HG02852 (cell line): ENCODE measurements at regions not wholly inside any gene's neighbourhood (a gene's known extent, or its start where the extent isn't known, plus 50 kb on each side); places are given as distances from the start of the nearest gene placed in this dataset.

Experiments
- ATAC-seq: cut with Tn5 transposase; IDR thresholded peaks from one replicate; pipeline ENCODE4 v1.9.1; 2021; ENCODE audit warnings: mild to moderate bottlenecking, moderate library complexity; ENCODE audit not compliant: unreplicated experiment

DNA sequence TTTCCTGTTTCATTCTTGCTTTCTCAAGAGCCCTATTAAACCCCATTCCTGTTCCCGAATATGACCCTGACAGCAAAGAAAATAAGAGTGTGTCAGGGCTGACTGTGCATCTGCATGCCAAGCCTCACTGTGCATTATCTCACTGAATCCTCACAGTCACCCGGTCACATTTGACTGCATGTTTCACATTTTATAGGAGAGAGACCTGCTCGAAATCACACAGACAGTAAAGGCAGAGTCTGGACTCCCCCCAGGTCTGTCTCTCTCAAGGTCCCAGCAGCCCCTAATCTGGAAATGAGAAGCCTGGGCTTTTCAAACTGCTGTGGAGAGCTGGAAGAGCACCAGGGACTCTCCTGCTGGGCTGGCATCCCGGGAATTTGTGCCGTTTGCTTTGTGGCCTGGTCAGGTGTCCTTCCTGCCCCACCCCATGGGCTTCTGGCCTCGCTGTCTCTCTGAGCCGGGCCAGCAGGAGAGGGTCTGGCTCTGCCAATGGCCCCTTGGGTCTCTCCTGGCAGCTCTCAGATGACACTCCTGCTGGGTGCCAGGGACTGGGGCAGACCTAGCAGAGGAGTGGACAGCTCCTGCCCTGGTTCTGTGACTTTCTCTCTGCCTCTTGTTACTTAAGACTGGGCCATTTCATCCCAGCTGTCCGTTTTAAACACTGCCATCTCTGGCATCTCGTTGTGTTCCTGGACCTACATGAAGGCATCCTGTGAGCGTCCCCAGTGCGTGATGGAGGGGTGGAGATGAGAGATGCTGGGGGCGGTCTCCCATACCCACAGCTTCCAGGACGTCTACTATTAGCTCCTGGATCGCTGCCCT, 173.6 kb downstream of the ARHGAP12 start:
- no peak for ATAC-seq

DNA sequence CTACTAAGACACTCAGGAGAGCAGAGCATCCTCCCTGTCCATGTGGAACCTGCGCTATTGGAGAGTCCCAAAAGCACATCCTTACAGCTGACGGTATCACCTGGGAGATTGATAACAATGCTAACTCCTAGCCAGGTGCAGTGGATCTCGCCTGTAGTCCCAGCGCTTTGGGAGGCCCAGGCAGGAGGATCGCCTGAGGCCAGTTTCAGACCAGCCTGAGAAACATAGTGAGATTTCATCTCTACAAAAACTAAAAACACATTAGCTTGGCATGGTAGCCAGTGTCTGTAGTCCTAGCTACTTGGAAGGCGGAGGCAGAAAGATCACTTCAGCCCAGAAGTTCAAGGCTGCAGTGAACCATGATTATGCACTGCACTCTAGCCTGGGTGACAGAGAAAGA, 174.9 kb downstream of the ARHGAP12 start:
- no peak for ATAC-seq

- no peak for ATAC-seq
These were observed 176.5 kb downstream of the ARHGAP12 start for GRCh38 chr10:31752170-31752569.

- ATAC-seq: no peak
These were observed 176.9 kb downstream of the ARHGAP12 start for GRCh38 chr10:31751738-31752080.

- ATAC-seq: no peak
These were observed 177.4 kb downstream of the ARHGAP12 start for GRCh38 chr10:31751051-31751737.

DNA sequence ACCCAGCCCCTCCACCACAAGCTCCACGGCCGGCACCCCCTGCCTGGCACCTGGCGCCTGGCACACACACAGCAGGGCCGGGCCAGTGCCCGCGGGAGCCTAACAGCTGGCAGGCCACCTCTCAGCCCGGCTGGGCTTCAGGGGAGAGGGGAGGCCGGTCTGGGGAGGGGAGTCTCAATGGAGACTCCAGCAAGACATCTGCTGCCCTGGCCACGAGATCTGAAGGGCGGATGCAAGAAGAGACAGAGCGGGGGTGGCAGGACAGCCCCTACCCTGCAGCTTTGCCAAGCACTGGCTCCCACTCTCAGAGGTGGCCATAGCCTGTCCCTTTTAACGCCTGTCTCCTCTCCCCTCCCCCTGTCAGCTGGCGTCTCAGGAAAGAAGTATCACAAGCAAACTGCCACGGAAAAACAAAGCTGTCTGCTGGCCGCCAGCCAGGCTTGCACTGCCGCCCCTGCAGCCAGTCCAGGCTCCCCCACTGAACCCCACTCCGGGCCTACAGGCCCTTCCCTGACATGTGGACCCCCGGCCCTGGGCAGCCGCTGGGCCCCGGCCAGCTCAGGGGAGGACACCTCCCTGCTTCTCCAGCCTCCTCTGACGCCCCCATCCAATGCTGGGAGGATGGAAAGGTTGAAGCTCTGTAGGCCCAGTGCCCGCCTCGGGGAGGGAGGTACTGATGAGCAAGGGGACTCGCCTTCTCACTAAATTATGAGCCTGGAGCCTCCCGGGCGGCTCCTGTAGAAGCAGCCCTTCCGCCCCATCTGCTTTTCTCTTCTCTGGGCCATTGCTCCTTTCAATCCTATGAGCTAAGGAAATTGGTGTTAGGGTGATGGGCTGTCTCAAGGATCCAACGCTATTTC, 178.4 kb downstream of the ARHGAP12 start:
- ATAC-seq: no peak

- ATAC-seq: no peak
These were observed 179.3 kb downstream of the ARHGAP12 start for GRCh38 chr10:31749301-31749700.

- ATAC-seq: peak; percentile 50
These were observed 182.8 kb downstream of the ARHGAP12 start for GRCh38 chr10:31745612-31746376.

- ATAC-seq: no peak
These were observed 184.6 kb downstream of the ARHGAP12 start for GRCh38 chr10:31744025-31744424.

DNA sequence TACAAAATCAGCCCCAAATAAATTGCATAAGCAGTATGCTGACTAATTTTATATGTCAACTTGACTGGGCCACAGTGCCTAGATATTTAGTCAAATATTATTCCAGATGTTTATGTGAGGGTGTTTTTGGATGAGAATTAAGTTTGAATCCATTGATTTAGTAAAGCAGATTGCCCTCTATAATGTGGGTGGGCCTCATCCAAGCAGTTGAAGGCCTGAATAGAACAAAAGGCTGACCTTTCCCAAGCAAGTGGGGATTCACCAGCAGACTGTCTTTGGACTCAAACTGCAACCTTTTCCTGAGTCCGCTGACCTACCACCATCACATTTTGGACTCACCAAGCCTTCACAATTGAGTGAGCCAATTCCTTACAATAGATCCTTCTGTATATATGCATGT, 186.4 kb downstream of the ARHGAP12 start:
- no peak for ATAC-seq

DNA sequence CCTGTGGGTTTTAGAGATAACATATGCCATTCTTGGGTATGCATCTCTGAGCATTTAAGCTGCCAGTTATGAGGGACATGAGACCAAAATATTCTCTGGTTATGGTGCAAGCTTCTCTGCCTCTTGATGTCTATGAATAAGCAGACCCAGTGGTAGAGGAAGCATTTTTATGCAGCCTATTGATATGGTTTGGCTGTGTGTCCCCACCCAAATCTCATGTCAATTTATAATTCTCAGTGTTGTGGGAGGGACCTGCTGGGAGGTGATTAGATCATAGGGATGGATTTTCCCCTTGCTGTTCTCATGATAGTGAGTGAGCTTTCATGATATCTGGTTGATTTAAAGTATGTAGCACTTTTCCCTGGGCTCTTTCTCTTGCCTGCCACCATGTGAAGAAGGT, 187.2 kb downstream of the ARHGAP12 start:
- ATAC-seq: no peak

DNA sequence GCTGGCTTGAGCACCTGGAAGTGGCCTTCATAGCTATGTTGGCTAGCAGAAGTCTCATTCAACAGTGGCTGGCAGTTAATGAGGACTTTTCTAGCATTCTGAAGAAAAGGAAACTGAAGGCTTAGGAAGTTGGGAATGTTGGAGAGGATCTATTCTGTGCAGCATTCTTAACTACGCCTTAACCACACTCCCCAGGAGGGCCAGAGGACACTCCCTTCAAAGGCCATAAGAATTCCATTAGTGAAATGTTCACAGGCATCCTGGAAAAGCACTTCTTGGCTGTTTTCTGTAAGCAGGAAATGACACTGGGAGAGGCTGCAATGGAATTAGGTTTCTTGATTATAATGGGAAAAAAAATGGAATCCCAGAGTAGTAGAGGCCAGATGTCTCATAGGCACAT, 188.9 kb downstream of the ARHGAP12 start:
- ATAC-seq: no peak

DNA sequence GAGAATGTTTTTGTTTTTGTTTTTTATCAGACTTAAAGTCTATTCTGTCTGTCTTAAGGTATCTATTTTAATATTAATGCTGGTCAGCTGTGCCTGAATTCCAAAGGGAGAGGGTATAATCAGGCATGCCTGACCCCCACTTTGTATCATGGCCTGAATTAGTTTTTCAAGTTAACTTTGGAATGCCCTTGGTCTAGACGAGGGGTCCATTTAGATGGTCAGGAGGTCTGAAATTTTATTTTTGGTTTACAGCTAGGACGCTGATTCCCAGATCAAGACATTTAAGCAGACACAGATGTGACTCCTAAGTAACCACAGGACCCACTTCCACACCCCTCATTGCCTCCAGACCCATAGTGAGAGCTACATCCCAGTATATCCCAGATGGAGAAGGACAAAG, 189.5 kb downstream of the ARHGAP12 start:
- no peak for ATAC-seq

GRCh38 chr10:31731711-31732110, 196.9 kb downstream of the ARHGAP12 start:
- no peak for ATAC-seq

- ATAC-seq: no peak
These were observed 197.9 kb downstream of the ARHGAP12 start for GRCh38 chr10:31730776-31731175.

DNA sequence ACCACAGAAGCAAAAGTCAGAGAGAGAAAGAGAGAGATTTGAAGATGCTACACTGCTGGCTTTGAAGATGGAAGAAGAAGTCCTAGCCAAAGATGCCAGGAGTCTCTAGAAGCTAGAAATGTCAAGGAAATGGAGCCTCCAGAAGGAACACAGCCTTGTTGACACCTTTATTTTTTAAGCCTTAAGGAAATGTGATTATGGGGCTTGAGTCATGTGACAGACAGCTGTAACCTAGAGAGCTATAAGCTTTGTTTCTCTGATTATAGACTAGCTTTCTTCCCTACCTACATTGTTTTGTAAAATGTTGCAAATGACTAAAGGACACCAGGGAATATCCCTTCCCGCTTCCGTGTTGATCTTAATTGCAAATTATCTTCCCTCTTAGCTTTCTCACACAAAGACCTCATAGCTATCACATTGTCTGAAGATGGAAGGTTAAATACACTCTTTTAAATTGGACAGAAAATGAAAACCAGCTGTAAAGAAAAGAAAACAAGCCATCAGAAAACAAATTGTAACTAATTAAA, 199.9 kb downstream of the ARHGAP12 start:
- no peak for ATAC-seq

DNA sequence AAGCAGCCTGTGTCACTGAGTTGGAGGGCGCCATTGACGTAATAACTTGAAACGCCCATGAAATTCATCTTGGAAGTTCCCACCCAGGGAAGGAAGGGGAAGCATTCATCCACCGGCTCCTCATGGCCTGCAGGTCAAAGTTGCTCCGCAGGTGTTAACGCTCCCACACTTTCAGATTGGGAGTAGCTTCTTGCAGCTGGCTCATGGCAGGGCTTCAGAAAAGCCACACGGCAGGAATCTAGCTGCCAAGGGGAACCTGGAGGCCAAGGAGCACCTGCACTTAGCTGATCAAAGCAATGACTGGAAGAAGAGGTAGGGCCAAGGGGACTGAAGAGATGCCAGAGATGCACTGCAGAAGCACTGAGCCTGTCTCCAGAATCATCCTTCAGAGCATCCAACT, 203.2 kb downstream of the ARHGAP12 start:
- no peak for ATAC-seq

DNA sequence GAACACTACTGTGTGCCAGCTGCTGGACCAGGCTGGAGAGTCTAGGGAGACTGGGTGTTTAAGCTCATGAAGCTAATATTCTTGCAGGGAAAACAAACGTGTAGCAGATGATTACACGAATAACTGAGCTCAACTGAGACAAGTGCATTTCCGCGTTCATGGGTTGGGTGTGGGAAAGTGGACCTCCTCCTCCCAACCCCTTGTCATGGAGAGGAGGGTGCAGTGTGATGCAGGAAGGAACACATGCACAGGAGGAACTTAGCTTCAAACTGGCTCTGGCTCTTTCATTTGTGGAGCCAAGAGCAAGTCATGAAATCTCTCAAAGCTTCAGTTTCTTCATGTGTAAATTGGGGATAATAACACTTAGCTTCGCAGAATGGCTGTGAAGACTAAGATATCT, 204.3 kb downstream of the ARHGAP12 start:
- ATAC-seq: no peak

- ATAC-seq: no peak
These were observed 205.4 kb downstream of the ARHGAP12 start for GRCh38 chr10:31723106-31723750.

DNA sequence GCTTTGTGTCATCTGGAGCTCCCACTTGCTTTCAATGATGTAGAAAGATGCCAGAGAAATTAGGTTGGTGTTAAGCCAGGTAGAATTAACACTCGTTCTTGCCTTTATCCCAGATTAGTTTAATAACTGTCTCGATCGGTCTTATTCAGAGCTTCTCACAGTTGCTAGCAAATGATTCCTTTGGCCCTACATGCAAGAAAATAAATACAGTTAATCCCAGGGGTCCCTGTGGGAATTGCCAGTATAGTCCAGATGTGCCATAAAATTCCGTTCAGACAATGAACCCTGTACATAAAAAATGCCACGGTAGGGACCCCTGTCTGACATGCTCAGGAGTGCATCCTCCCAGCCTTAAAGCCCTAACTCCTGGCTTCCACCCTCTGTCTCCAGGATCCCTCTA, 207.5 kb downstream of the ARHGAP12 start:
- ATAC-seq: no peak
